GM18502 (cell line): ENCODE measurements at regions not wholly inside any gene's neighbourhood (a gene's known extent, or its start where the extent isn't known, plus 50 kb on each side); places are given as distances from the start of the nearest gene placed in this dataset.

Source experiments
- ATAC-seq: cut with Tn5 transposase; IDR thresholded peaks from one replicate; pipeline ENCODE4 v1.9.1; 2021; ENCODE audit warnings: mild to moderate bottlenecking; ENCODE audit not compliant: unreplicated experiment, poor library complexity

- ATAC-seq, result no peak
Observed at GRCh38 chr5:14019768-14020290, 75.3 kb upstream of the DNAH5 start.

- ATAC-seq, result no peak
Observed at GRCh38 chr5:14017904-14018303, 73.4 kb upstream of the DNAH5 start.

GRCh38 chr5:14016549-14016948, 72.1 kb upstream of the DNAH5 start:
- no peak for ATAC-seq

GRCh38 chr5:14011089-14012020, 66.9 kb upstream of the DNAH5 start:
- peak; percentile 96 for ATAC-seq

DNA sequence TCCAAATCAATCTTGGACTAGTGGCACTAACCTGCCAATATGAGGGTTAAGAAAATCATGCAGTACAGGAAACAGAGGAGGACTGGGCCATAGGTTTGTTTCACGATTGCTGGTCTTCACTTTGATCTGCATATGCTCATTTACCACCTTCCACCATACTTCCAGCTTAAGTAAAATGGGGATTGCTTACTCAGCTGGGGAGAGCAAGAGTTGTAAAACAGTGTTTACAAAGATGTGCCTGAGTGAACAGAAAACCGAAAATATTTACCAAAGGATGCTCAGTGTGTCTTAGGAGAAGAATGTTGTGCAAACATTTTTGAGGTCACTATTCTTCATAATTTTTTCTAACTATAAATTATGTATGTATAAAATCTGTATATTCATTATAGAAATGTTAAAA, 65.1 kb upstream of the DNAH5 start:
- ATAC-seq, result no peak

DNA sequence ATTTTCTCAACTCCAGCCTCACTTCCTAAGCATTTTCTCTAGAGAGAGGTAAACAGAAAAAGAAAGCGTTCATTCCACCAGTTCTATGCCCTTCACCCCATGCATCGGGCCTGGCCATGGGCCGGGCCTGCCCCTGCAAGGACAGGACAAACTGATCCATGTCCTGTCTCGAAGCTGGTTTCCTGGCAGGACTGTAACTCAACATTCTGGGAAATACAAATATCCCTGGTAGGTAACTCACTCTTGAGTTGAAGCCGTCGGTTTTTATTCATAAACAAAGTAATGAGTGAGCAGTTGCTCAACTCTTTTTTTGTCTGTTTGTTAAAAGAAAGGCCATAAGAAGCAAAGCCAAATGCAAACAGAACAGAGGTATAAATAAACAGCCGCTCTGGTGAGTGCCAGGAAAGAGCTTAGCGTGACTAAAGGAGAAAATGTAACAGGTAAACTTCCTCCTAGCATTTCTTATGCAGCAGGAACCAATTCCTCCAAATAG, 64.4 kb upstream of the DNAH5 start:
- no peak for ATAC-seq

DNA sequence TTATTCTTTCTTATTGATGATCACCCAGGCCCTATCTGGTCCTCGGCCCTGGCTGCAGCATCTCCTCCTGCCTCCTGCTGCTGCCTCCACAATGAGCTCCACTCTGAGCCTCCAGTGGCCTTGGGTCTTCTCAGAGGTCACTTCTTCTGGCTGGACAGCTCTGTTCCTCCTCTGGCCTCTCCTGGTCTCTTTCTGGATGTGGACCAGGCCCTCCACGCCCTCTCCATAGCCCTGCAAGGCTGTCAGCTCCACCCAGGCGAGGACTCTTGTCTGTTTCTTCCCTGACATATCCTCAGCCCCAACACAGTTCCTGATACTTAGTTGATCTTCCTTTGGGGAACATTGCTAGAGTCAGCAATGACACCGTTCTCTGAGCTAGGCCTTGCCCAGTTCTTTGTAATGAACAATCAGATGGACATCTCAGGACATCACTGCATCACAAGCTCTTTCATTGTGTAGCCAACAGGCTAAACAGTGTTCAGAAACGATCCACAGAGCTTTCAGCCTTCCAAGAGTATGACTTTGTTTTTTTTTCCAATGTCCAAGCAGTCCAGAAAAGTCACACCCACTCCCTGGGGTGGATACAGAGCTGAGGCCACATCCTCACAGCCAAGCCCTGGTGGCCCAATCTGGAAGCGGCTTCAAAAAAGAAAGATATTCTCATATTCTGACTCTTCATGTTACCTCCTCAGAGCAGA, 62.5 kb upstream of the DNAH5 start:
- ATAC-seq, result no peak

- no peak for ATAC-seq
Observed at GRCh38 chr5:14004598-14005394, 60.3 kb upstream of the DNAH5 start.

GRCh38 chr5:14003936-14004335, 59.4 kb upstream of the DNAH5 start:
- ATAC-seq, result no peak

DNA sequence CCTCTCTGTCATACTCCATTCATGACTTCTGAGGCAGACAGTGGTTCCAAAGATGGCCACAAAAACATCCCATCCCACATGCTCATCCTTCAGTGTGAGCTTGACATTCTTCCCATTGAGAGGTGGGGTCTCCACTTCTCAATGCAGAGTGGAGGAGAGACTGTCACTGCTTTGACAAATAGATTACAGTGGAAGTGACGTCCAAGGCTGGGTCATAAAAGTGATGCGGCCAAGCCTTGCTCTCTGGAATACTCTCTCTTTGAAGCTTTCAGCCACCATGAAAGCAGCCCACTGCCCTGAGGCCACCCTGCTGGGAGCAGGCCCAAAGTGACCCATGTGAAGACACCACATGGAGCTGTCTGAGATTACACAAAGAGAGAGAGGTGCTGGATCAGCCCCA, 59.0 kb upstream of the DNAH5 start:
- ATAC-seq, result no peak

DNA sequence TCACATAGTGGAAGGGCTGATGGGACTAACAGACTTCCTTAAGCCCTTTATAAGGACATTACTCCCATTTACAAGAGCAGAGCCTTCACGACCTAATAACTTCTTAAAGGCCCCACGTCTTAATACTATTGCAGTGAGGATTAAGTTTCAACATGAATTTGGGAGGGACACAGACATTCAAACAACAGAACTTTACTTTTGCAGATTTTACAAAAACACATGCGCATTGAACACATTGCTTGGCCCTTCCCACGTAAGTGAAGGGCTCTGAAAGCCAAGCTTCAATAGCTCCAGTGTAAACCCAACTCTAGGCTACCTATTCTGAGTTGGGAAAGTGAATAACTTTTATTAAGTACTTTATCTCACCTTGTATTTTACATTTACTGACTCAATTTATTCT, 53.8 kb upstream of the DNAH5 start:
- ATAC-seq, result no peak

DNA sequence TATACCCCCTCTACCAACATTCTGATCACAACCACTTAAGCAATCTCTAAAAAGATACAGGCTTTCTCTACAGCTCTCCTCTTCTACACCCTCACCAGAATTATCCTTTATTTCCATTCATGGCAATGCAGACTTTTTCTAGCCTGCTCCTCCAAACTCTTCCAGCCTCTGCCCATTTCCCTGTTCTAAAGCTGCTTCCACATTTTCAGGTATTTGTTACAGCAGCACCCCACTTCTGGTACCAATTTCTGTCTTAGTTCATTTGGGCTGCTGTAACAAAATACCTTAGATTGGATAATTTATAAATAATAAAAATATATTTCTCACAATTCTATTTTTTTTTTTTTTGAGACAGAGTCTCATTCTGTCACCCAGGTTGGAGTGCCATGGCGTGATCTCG, 53.0 kb upstream of the DNAH5 start:
- ATAC-seq, result no peak

DNA sequence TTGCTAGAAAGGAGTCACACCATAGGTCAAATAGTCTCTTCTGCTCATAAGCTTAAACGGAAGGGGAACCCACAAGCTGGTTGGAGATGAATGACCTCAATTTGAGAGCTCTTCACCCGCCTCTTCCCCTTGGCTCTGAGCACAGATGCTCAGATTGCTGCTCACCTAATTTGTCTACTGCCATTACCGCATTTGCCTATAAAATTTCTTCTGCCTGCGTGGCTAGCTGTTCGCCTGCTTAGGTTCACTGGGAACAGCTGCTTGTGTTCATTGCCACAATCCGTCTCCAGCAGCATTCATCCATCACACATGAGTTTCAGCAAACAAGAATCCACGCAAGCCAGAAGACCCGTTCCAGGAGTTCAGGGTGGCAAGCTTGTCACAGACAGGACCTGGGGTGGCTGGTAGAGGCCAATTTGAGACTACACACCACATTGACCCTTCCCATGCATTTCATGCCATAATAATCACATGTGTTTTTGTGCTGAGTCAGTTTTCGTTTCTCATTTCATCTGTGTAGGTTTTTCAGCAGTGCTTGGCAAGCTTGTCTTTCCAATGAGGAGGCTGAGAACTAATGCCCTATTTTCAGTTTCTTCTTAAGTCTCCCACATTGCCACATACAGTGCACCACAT, 50.2 kb upstream of the DNAH5 start:
- ATAC-seq, result no peak
